ENCODE measurements at regions not wholly inside any gene's neighbourhood (a gene's known extent, or its start where the extent isn't known, plus 50 kb on each side); places are given as distances from the start of the nearest gene placed in this dataset.
"Not testable (repeated sequence)": the region's sequence is repeated elsewhere in the genome, so short reads cannot be mapped to it uniquely, and the experiment has no call there.

DNA sequence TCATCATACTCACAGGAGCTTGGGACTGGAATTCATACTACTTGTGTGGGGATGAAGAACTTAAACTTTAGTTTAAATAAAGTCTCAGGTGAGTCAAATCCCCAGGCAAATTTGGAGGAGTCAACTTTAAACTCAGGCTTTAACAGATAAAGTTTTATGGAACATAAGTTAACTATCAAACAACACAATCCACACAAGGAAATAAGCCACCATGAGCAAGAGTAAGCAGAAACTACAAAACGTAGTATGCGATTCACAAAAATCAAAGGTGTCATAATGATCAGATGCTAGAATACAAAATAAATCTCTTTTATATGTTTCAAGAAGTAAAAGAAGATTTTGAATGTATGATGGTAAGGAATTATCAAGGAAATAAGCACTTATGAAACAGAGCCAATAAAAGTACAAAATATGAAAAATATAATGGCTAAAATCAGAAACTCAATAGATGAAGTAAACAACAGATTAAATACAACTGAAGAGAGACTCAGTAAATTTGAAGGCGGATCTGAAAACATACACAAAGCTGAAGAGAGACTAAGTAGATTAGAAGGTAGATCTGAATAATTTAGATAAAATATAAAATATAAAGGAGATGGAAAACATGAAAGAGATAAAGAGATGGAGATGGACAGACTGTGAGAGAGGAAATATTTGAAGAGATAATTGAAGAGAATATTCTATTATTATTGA, 97.5 kb upstream of the TWIST2 start:
- DNase-seq (ENCODE audit: low read depth): no peak

DNA sequence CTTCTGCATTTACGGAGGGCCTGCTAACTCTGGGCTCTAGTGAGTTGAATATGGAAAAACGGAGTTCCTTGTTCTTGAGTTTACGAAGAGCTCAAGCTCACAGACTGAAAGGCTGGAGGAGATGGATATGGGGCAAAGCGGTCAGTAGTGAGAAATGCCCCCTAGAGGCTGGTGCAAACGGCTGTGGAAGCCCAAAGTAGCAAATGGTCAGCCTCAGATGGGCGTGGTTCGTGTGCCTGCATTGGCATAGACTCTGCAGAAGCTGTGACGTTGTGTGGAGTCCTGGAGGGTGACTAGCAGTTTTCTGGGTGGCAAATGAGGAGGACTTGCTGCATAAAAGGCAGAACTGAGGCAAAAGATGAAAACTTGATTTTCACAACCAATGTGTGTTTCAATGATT, 93.6 kb upstream of the TWIST2 start:
- no peak for DNase-seq (ENCODE audit: low read depth)

DNA sequence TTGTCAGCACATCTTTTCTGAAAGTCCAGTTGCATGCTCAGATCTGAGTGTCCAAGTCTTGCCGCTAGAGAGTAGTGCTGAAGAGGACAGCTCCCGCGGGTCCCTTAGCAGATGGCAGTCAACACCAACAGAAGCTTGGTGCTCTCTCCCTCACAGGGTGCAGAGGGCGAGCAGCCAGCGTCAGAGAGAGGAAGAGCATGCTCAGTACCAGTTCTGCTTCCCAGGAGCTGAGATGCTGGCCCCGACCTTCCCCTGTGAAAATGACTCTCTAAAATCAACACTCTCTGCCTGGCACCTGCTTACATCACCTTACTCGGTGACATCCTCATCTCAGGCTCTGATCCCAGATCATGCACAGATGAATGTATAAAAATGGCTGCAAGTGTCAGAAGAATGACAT, 86.0 kb upstream of the TWIST2 start:
- no peak for DNase-seq (ENCODE audit: low read depth)

GRCh38 chr2:238763471-238763995, 84.4 kb upstream of the TWIST2 start:
- DNase-seq (ENCODE audit: low read depth): no peak

- DNase-seq (ENCODE audit: low read depth): no peak
These were observed 82.3 kb upstream of the TWIST2 start for GRCh38 chr2:238765590-238765989.

DNA sequence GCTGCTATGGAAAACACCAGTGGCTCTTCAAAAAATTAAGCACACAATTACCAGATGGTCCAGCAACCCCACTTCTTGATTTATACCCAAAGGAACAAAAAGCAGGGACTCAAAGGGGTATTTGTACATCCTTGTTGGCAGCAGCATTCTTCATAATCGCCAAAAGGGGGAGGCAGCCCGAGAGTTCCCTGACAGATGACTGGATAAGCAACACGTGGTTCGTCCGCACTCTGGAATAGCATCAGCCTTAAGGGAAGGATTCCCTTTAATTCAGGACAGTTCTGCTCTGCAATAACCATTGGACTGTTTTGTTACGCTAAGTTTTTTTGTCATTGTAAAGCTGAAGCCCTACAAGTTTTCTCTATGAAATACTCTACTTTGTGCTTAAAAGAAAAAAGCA, 76.7 kb upstream of the TWIST2 start:
- no peak for DNase-seq (ENCODE audit: low read depth)

DNA sequence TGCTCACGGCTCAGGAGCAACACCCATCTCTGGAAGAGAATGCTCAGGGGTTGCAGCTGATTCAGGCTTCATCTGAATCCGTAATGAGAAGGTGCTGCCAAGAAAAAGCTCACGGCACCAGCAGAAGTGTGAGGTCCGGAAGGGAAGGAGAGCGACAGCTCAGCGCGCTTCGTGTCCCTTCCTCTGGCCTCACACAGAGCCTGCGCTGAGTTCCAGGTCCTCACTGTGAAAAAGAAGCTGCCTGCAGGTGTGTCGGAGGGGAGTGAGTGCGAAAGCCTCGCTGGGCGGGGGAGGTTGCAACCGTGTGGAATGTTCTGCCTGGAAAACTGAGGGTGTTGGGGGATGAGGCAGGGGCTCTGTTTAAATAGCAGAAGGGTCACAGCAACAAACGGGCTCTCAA, 76.2 kb upstream of the TWIST2 start:
- no peak for DNase-seq (ENCODE audit: low read depth)

DNA sequence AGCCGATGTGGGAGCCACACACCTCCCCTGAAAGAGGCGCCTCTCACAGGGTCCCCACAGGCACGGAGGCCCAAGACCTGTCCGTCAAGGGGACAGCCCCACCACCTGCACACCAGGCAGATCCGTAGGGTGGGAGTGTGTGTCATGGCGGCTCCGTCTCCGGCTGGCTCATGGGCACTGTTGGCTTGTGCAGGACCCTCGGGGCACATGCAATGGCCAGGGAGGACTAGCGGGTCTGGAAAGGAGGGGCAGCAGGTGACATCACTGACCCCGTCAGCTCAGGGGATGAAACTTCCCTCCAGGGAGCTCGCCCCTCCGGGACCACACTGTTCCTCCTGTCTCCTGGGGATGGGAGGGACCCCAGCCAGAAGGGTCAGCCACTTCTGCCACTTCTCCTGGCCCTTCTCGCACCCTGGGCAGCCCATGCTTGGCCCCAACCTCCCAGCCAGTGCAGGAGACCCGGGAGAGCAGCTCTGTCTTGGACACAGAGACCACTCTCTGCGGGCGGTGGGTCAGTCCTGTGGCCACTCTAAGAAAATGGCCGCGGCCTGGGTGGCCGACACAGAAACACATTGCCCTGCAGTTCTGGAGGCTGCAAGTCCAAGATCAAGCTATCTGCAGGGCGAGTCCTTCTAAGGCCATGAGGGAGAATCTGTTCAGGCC, 75.1 kb upstream of the TWIST2 start:
- no peak for DNase-seq (ENCODE audit: low read depth)

DNA sequence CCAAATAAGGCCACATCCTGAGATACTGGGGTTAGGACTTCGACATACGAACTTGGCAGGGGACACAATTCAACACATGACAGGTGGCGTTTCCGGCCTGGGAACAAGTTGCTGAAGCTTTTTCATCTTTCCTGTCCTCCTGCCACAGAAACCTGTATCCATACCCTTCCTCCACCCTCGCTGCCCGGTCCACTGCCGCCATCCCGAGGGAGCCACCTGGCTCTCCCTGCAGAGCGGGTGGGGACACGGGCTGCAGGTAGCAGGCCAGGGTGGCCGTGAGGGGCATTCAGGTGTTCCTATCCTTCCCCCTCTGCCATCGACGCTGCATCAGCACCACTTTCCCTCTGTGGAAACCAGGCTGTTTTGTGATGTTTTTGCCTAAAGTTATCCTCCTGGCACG, 74.4 kb upstream of the TWIST2 start:
- DNase-seq (ENCODE audit: low read depth): no peak

- no peak for DNase-seq (ENCODE audit: low read depth)
These were observed 73.8 kb upstream of the TWIST2 start for GRCh38 chr2:238774071-238774470.

- no peak for DNase-seq (ENCODE audit: low read depth)
These were observed 72.8 kb upstream of the TWIST2 start for GRCh38 chr2:238774980-238775509.

- DNase-seq (ENCODE audit: low read depth): no peak
These were observed 72.3 kb upstream of the TWIST2 start for GRCh38 chr2:238775591-238775990.

GRCh38 chr2:238776003-238776760, 71.7 kb upstream of the TWIST2 start:
- no peak for DNase-seq (ENCODE audit: low read depth)

GRCh38 chr2:238776761-238777046, 71.2 kb upstream of the TWIST2 start:
- not testable (repeated sequence) for DNase-seq (ENCODE audit: low read depth)

DNA sequence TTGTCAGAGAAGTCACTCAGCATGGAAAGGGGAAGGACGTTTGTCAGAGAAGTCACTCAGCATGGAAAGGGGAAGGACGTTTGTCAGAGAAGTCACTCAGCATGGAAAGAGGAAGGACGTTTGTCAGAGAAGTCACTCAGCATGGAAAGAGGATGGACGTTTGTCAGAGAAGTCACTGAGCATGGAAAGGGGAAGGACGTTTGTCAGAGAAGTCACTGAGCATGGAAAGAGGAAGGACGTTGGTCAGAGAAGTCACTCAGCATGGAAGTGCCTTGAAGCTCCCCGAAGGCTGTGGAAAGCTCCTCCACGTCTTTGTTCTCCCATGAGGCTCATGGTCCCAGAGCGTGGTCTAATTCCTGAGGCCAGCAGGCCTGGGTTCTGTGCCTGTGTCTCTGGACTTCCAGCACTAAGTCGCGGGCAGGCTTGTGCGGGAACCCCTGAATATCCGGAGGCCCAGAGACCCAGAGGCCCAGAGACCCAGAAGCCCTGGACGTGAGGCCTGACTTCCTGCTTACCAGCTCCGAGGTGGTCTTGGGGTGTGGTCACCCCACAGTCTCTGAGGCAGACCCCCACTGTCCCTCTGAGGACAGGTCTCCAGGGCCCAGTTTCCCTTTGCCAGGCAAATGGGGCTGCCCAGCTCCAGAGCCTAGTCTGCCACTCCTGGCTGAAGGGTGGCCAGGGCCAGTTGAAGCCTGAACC, 70.4 kb upstream of the TWIST2 start:
- no peak for DNase-seq (ENCODE audit: low read depth)

DNA sequence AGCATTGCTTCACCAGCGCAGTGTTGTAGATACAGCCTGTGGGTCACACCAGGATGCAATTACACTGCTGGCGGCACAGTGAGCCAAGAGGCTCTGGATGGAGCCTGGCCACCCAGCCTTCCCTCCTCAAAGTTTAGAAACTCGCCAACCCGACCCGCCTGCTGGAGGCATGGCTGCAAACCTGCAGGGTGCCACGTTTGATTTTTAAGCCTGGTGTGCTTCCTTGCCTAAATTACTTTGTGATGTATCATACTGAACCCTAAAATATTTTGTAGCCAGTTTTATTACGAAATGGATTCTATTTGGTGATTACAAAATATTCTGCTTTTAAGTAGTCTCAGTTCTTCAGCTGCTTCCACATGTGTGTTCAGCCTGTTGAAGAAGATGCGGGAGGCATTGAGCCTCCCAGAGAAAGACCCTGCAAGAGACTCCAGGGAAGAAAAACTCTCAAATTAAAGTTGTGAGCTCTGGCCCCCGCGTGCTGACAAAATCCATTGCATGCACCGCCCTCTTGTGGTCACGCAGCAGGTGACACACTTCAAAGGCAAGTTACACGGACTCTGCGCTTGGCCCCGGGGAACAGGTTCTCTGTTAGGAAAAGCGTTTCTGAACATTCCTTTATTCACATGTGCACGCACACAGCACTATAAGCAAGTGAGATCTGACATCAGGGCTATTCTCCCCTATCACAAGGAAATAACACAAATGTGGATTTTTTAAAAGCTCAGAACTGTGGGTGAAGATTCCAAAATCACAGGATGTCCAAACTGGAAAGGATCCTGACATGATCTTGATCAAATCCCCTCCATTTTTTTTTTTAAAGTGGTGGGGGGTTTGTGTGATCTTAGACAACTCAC, 63.0 kb upstream of the TWIST2 start:
- peak; percentile 84 for DNase-seq (ENCODE audit: low read depth)

DNA sequence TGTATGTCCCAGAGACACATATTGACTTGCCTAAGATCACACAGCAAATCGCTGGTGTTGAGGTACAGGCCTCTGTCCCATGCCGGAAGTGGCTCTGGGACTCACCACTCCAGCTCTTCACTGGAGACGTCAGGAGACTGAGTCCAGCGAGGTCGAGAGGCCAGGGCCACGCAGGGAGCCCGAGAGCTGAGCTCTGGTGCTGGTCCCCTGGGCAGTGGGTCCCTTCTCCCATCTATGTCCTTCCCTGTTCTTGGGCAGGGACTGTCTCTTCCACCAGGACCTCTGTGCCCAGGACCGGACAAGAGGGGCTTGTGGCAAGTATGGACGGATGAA, 62.4 kb upstream of the TWIST2 start:
- DNase-seq (ENCODE audit: low read depth): no peak

GRCh38 chr2:238786379-238786778, 61.5 kb upstream of the TWIST2 start:
- DNase-seq (ENCODE audit: low read depth): no peak

GRCh38 chr2:238786792-238787490, 60.9 kb upstream of the TWIST2 start:
- DNase-seq (ENCODE audit: low read depth): no peak

GRCh38 chr2:238787501-238787900, 60.4 kb upstream of the TWIST2 start:
- DNase-seq (ENCODE audit: low read depth): no peak

DNA sequence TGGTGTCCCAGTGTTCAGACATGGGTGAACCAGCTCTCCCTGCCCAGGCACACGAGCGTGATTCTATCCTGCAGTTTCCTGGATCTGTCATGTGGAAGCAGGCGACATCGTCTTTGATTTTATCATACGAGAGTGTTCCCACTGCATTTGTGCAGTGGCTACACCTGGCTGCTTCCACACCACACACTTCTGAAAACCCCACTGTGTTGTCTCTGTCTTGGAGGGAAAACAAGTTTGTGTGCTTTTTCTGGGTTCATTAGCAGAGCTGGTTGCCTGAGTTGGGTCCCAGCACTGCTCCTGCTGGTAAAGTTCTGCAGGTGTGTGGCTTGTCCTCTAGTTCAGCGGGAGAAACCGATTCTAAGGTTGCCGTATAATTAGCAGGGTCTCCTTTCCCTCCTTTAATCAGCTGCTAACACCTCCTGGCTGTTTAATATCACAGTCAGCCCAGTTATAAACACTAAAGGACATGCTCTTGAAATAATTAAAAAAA, 58.5 kb upstream of the TWIST2 start:
- DNase-seq (ENCODE audit: low read depth): no peak
